ENCODE measurements at regions not wholly inside any gene's neighbourhood (a gene's known extent, or its start where the extent isn't known, plus 50 kb on each side); places are given as distances from the start of the nearest gene placed in this dataset.

DNA sequence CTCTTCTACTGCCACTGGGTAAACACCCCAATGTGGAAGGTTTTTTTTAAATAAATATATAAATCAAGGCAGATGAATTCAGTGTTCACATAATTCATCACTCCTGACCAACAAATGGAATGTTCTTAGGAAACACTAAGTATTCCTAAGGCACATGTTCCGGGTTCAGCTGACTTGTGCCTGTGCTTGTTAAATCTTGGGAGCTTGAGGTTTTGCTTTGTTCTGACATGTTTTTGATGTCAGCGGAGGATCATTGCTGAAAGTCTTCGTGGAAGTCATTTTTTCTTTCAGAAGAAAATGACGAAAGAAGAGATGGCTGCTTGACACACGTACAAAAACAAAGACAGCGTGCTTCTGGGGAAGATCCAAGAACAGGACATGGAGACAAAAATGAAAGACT is 185.8 kb downstream of the MZT1 start (continued):
- TF ChIP-seq, protein P1, sequence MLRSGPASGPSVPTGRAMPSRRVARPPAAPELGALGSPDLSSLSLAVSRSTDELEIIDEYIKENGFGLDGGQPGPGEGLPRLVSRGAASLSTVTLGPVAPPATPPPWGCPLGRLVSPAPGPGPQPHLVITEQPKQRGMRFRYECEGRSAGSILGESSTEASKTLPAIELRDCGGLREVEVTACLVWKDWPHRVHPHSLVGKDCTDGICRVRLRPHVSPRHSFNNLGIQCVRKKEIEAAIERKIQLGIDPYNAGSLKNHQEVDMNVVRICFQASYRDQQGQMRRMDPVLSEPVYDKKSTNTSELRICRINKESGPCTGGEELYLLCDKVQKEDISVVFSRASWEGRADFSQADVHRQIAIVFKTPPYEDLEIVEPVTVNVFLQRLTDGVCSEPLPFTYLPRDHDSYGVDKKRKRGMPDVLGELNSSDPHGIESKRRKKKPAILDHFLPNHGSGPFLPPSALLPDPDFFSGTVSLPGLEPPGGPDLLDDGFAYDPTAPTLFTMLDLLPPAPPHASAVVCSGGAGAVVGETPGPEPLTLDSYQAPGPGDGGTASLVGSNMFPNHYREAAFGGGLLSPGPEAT (IDR thresholded peaks at IDR 0.05; ENCODE audit: low read depth): no peak
- TF ChIP-seq NBN (IDR thresholded peaks at IDR 0.05): no peak
- no peak for TF ChIP-seq ATF7 (IDR thresholded peaks at IDR 0.05; ENCODE audit: low read depth)
- TF ChIP-seq RFX5 (IDR thresholded peaks at IDR 0.05; ENCODE audit: low read depth, low read length): no peak
- no peak for TF ChIP-seq BMI1 (IDR thresholded peaks at IDR 0.05; ENCODE audit: borderline replicate concordance)
- no peak for TF ChIP-seq PML (IDR thresholded peaks at IDR 0.05; ENCODE audit: low read length)
- no peak for TF ChIP-seq RBBP5 (conservative IDR thresholded peaks at IDR 0.05)
- TF ChIP-seq BCL11A (IDR thresholded peaks at IDR 0.05; ENCODE audit: low read depth, low read length): no peak
- TF ChIP-seq TCF3 (IDR thresholded peaks at IDR 0.05; ENCODE audit: borderline replicate concordance, insufficient read depth, low read depth, low read length): no peak

DNA sequence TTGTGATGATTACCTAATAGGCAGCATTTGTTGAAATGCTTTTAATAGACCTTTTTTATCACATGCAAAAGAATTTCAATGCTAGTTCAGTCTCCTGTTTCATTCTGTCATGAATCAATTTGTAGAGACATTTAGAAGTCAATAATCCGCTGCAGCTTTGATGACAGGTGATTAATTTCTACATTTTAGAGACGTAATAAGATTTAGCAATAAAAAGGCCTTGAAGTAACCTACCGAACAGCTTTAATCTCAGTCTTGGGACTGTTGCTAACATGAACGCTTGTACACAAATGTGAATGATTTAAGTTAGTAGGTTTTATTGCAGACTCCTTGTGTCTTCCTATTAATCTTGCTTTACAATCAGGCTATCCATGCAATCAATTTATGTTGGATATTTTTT is 186.5 kb downstream of the MZT1 start:
- 36% methylated on average over 4 of the region's 4 CpGs for WGBS (ENCODE audit: insufficient coverage, insufficient replicate concordance, low lambda C conversion rate, missing lambda C conversion rate)
- no peak overlapping the region for H2AFZ ChIP-seq (ENCODE audit: control insufficient read depth, low read depth, low read length)
- ChIA-PET CTCF (interaction anchor here (0.6 kb wide), 1 partner anchor 101 kb away, joined by 3 read pairs; no protein-coding TSS in a partner anchor), SMC1A (ENCODE audit: uncharacterized antibody, unreplicated experiment) (no interaction called here), POLR2A (no interaction called here), RAD21 (ENCODE audit: unreplicated experiment) (no interaction called here)
- no TSS peak for BruUV-seq (replicated peaks)
- no peaks in the 10 kb centered on the region for H3K36me3 ChIP-seq (ENCODE audit: control insufficient read depth in 2 of 2, insufficient read depth in 2 of 2, low read length in 1 of 2)
- no peak for ATAC-seq
- H3K4me2 ChIP-seq (ENCODE audit: control insufficient read depth, insufficient read depth): no peak overlapping the region
- H3K9ac ChIP-seq (ENCODE audit: control insufficient read depth, insufficient read depth, low read length): no peak overlapping the region
- H4K20me1 ChIP-seq (ENCODE audit: control insufficient read depth, insufficient read depth): no peaks in the 10 kb centered on the region
- H3K4me1 ChIP-seq (ENCODE audit: control insufficient read depth, insufficient read depth, low read length): no peaks in the 10 kb centered on the region
- H3K9me3 ChIP-seq (replicated peaks; ENCODE audit: control insufficient read depth, insufficient read depth, low read length): no peaks in the 10 kb centered on the region
- no peak overlapping the region for H3K27ac ChIP-seq (ENCODE audit: control insufficient read depth, insufficient read depth)
- intact Hi-C loops (cut with micrococcal nuclease; ENCODE audit: unreplicated experiment) (no loop called here), in situ Hi-C loops (cut with MboI) (no loop called here)
- no peak for DNase-seq (ENCODE audit: low read depth, low spot score)
- H3K79me2 ChIP-seq (ENCODE audit: control insufficient read depth, insufficient read depth, low read length): no peaks in the 10 kb centered on the region
- no peaks in the 10 kb centered on the region for H3K27me3 ChIP-seq (replicated peaks in 1 of 2; ENCODE audit: control insufficient read depth in 2 of 2, insufficient read depth in 2 of 2, low read length in 1 of 2)
- no peak overlapping the region for H3K4me3 ChIP-seq
- no peak for FAIRE-seq
- no peak for TF ChIP-seq NRF1 (conservative IDR thresholded peaks at IDR 0.05; ENCODE audit: low read depth, low read length)
- TF ChIP-seq, protein P2, sequence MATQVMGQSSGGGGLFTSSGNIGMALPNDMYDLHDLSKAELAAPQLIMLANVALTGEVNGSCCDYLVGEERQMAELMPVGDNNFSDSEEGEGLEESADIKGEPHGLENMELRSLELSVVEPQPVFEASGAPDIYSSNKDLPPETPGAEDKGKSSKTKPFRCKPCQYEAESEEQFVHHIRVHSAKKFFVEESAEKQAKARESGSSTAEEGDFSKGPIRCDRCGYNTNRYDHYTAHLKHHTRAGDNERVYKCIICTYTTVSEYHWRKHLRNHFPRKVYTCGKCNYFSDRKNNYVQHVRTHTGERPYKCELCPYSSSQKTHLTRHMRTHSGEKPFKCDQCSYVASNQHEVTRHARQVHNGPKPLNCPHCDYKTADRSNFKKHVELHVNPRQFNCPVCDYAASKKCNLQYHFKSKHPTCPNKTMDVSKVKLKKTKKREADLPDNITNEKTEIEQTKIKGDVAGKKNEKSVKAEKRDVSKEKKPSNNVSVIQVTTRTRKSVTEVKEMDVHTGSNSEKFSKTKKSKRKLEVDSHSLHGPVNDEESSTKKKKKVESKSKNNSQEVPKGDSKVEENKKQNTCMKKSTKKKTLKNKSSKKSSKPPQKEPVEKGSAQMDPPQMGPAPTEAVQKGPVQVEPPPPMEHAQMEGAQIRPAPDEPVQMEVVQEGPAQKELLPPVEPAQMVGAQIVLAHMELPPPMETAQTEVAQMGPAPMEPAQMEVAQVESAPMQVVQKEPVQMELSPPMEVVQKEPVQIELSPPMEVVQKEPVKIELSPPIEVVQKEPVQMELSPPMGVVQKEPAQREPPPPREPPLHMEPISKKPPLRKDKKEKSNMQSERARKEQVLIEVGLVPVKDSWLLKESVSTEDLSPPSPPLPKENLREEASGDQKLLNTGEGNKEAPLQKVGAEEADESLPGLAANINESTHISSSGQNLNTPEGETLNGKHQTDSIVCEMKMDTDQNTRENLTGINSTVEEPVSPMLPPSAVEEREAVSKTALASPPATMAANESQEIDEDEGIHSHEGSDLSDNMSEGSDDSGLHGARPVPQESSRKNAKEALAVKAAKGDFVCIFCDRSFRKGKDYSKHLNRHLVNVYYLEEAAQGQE (IDR thresholded peaks at IDR 0.05; ENCODE audit: low read depth, low read length): no peak
- TF ChIP-seq, protein P3, sequence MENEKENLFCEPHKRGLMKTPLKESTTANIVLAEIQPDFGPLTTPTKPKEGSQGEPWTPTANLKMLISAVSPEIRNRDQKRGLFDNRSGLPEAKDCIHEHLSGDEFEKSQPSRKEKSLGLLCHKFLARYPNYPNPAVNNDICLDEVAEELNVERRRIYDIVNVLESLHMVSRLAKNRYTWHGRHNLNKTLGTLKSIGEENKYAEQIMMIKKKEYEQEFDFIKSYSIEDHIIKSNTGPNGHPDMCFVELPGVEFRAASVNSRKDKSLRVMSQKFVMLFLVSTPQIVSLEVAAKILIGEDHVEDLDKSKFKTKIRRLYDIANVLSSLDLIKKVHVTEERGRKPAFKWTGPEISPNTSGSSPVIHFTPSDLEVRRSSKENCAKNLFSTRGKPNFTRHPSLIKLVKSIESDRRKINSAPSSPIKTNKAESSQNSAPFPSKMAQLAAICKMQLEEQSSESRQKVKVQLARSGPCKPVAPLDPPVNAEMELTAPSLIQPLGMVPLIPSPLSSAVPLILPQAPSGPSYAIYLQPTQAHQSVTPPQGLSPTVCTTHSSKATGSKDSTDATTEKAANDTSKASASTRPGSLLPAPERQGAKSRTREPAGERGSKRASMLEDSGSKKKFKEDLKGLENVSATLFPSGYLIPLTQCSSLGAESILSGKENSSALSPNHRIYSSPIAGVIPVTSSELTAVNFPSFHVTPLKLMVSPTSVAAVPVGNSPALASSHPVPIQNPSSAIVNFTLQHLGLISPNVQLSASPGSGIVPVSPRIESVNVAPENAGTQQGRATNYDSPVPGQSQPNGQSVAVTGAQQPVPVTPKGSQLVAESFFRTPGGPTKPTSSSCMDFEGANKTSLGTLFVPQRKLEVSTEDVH (IDR thresholded peaks at IDR 0.05; ENCODE audit: low read depth, partially characterized antibody): no peak
- TF ChIP-seq KAT2A (conservative IDR thresholded peaks at IDR 0.05; ENCODE audit: control insufficient read depth, low read depth, low read length): no peak
- TF ChIP-seq, protein P1 (IDR thresholded peaks at IDR 0.05; ENCODE audit: low read depth): no peak
